ENCODE measurements at regions not wholly inside any gene's neighbourhood (a gene's known extent, or its start where the extent isn't known, plus 50 kb on each side); places are given as distances from the start of the nearest gene placed in this dataset.
"Not testable (repeated sequence)": the region's sequence is repeated elsewhere in the genome, so short reads cannot be mapped to it uniquely, and the experiment has no call there.

- Histone ChIP-seq H3F3A (ENCODE audit: insufficient read depth) (no peaks in the 10 kb centered on the region), H3K27ac (no peak overlapping the region), H3K36me3 (ENCODE audit: low read depth) (no peaks in the 10 kb centered on the region), H3K4me3 (no peak overlapping the region), H3K79me2 (ENCODE audit: insufficient read depth) (no peaks in the 10 kb centered on the region), H3K4me1 (ENCODE audit: insufficient read depth) (no peaks in the 10 kb centered on the region), H3K9ac (no peak overlapping the region), H2AFZ (no peak overlapping the region), H3K27me3 (replicated peaks; ENCODE audit: insufficient read depth) (peaks cover 14% of the 10 kb centered on the region; the same call in 1 of the 2 replicates), H3K4me2 (ENCODE audit: unreplicated experiment) (no peak overlapping the region), H3K9me2 (ENCODE audit: insufficient read depth) (no peaks in the 10 kb centered on the region), H3K9me3 (ENCODE audit: low read depth) (no peaks in the 10 kb centered on the region), H4K20me1 (ENCODE audit: insufficient read depth) (no peaks in the 10 kb centered on the region)
- 67 to 70% methylated on average over 4 of the region's 4 CpGs for WGBS, 2 experiments (ENCODE audit: low coverage in 1 of 2, low lambda C conversion rate in 2 of 2, missing lambda C conversion rate in 2 of 2)
- TF ChIP-seq EZH2 (IDR thresholded peaks at IDR 0.05; ENCODE audit: insufficient read depth, poor library complexity, severe bottlenecking) (no peak), EZH2phosphoT487 (IDR thresholded peaks at IDR 0.05; ENCODE audit: insufficient read depth, low read depth) (no peak)
- in situ Hi-C loops (cut with MboI): no loop called here
- DNase-seq: no peak
Measured at GRCh38 chr5:42870882-42871418, 59.3 kb upstream of the SELENOP start.

- H3K36me3 ChIP-seq (ENCODE audit: low read depth); DNase-seq; H2AFZ ChIP-seq; H3K4me3 ChIP-seq; H3K4me1 ChIP-seq (ENCODE audit: insufficient read depth); H3K4me2 ChIP-seq (ENCODE audit: unreplicated experiment); H3K27me3 ChIP-seq (replicated peaks; ENCODE audit: insufficient read depth); in situ Hi-C loops (cut with MboI); H4K20me1 ChIP-seq (ENCODE audit: insufficient read depth); H3K9ac ChIP-seq; H3K27ac ChIP-seq; H3K79me2 ChIP-seq (ENCODE audit: insufficient read depth); H3F3A ChIP-seq (ENCODE audit: insufficient read depth); H3K9me3 ChIP-seq (ENCODE audit: low read depth); H3K9me2 ChIP-seq (ENCODE audit: insufficient read depth): not testable (repeated sequence)
- WGBS, 2 experiments (ENCODE audit: low coverage in 1 of 2, low lambda C conversion rate in 2 of 2, missing lambda C conversion rate in 2 of 2): 62 to 74% methylated on average over 5 of the region's 5 CpGs
Measured at GRCh38 chr5:42868417-42868816, 56.7 kb upstream of the SELENOP start.

DNA sequence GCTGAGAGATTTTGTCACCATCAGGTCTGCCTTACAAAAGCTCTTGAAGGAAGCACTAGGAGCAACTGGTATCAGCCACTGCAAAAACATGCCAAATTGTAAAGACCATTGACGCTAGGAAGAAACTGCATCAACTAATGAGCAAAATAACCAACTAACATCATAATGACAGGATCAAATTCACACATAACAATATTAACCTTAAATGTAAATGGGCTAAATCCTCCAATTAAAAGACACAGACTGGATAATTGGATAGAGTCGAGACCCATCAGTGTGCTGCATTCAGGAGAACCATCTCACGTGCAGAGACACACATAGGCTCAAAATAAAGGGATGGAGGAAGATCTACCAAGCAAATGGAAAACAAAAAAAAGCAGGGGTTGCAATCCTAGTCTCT lies 53.1 kb upstream of the SELENOP start:
- H3K36me3 ChIP-seq (ENCODE audit: low read depth); H3K9ac ChIP-seq; H3F3A ChIP-seq (ENCODE audit: insufficient read depth); H3K27ac ChIP-seq; H4K20me1 ChIP-seq (ENCODE audit: insufficient read depth); H3K79me2 ChIP-seq (ENCODE audit: insufficient read depth); DNase-seq; in situ Hi-C loops (cut with MboI); H2AFZ ChIP-seq; H3K9me3 ChIP-seq (ENCODE audit: low read depth); H3K4me1 ChIP-seq (ENCODE audit: insufficient read depth); H3K9me2 ChIP-seq (ENCODE audit: insufficient read depth); H3K4me3 ChIP-seq; H3K27me3 ChIP-seq (replicated peaks; ENCODE audit: insufficient read depth); H3K4me2 ChIP-seq (ENCODE audit: unreplicated experiment): not testable (repeated sequence)
- 31 to 40% methylated on average over 3 of the region's 3 CpGs for WGBS, 2 experiments (ENCODE audit: low coverage in 1 of 2, low lambda C conversion rate in 2 of 2, missing lambda C conversion rate in 2 of 2)
